ENCODE measurements at regions not wholly inside any gene's neighbourhood (a gene's known extent, or its start where the extent isn't known, plus 50 kb on each side); places are given as distances from the start of the nearest gene placed in this dataset.

GRCh38 chr14:54331516-54331915, 65.3 kb upstream of the CDKN3 start:
- Mint-ChIP-seq H3K36me3 (no peaks in the 10 kb centered on the region), H3K27me3 (peaks cover 10 to 43% (median 15%) of the 10 kb centered on the region in 5 donors), H3K27ac (no peak overlapping the region), H3K4me3 (no peak overlapping the region), H3K9me3 (no peaks in the 10 kb centered on the region), H3K4me1 (no peaks in the 10 kb centered on the region)
- no peak for DNase-seq
- no peak for ATAC-seq
- POLR2A ChIA-PET = no interaction called here

GRCh38 chr14:54332490-54332889, 64.3 kb upstream of the CDKN3 start:
- no peak overlapping the region for H3K27ac Mint-ChIP-seq
- peaks cover 8 to 43% (median 15%) of the 10 kb centered on the region in 5 donors for H3K27me3 Mint-ChIP-seq
- H3K9me3 Mint-ChIP-seq = no peaks in the 10 kb centered on the region
- H3K4me1 Mint-ChIP-seq = no peaks in the 10 kb centered on the region
- DNase-seq (no peak), ATAC-seq (no peak)
- POLR2A ChIA-PET = no interaction called here
- no peaks in the 10 kb centered on the region for H3K36me3 Mint-ChIP-seq
- no peak overlapping the region for H3K4me3 Mint-ChIP-seq

GRCh38 chr14:54333511-54333910, 63.3 kb upstream of the CDKN3 start:
- H3K4me3 Mint-ChIP-seq = no peak overlapping the region
- no peaks in the 10 kb centered on the region for H3K9me3 Mint-ChIP-seq
- no peaks in the 10 kb centered on the region for H3K4me1 Mint-ChIP-seq
- no peak overlapping the region for H3K27ac Mint-ChIP-seq
- H3K36me3 Mint-ChIP-seq = no peaks in the 10 kb centered on the region
- DNase-seq (no peak), ATAC-seq (no peak)
- POLR2A ChIA-PET = no interaction called here
- H3K27me3 Mint-ChIP-seq = peaks cover 8 to 43% (median 17%) of the 10 kb centered on the region in 5 donors

- no peaks in the 10 kb centered on the region for H3K9me3 Mint-ChIP-seq
- peaks cover 8 to 27% (median 10%) of the 10 kb centered on the region in 5 donors for H3K27me3 Mint-ChIP-seq
- no peaks in the 10 kb centered on the region for H3K4me1 Mint-ChIP-seq
- no peak overlapping the region for H3K27ac Mint-ChIP-seq
- no peak overlapping the region for H3K4me3 Mint-ChIP-seq
- DNase-seq (no peak), ATAC-seq (no peak)
- POLR2A ChIA-PET = no interaction called here
- H3K36me3 Mint-ChIP-seq = no peaks in the 10 kb centered on the region
Measured at GRCh38 chr14:54335569-54336155, 61.1 kb upstream of the CDKN3 start.

GRCh38 chr14:54337314-54337713, 59.5 kb upstream of the CDKN3 start:
- H3K27me3 Mint-ChIP-seq = peaks cover 4 to 16% (median 10%) of the 10 kb centered on the region in 5 donors
- no peak overlapping the region for H3K27ac Mint-ChIP-seq
- no peak overlapping the region for H3K4me3 Mint-ChIP-seq
- H3K9me3 Mint-ChIP-seq = no peaks in the 10 kb centered on the region
- POLR2A ChIA-PET = no interaction called here
- DNase-seq (no peak), ATAC-seq (no peak)
- no peaks in the 10 kb centered on the region for H3K4me1 Mint-ChIP-seq
- H3K36me3 Mint-ChIP-seq = no peaks in the 10 kb centered on the region

- Mint-ChIP-seq H3K27ac (no peak overlapping the region), H3K9me3 (no peaks in the 10 kb centered on the region), H3K36me3 (no peaks in the 10 kb centered on the region), H3K27me3 (peaks cover 0 to 7% (median 4%) of the 10 kb centered on the region in 5 donors), H3K4me1 (no peaks in the 10 kb centered on the region), H3K4me3 (no peak overlapping the region)
- ATAC-seq = no peak
- DNase-seq = no peak
- POLR2A ChIA-PET = no interaction called here
Measured at GRCh38 chr14:54338696-54339317, 58.0 kb upstream of the CDKN3 start.

- H3K27me3 Mint-ChIP-seq = peaks cover 0 to 7% (median 4%) of the 10 kb centered on the region in 5 donors
Measured at GRCh38 chr14:54339771-54340170, 57.0 kb upstream of the CDKN3 start.

GRCh38 chr14:54342806-54343205, 54.0 kb upstream of the CDKN3 start:
- no peak overlapping the region for H3K4me3 Mint-ChIP-seq
- ATAC-seq = no peak
- peaks cover 0 to 3% (median 1%) of the 10 kb centered on the region in 5 donors for H3K27me3 Mint-ChIP-seq
- POLR2A ChIA-PET = no interaction called here
- no peak for DNase-seq
- H3K4me1 Mint-ChIP-seq = no peaks in the 10 kb centered on the region
- H3K9me3 Mint-ChIP-seq = no peaks in the 10 kb centered on the region
- no peaks in the 10 kb centered on the region for H3K36me3 Mint-ChIP-seq
- H3K27ac Mint-ChIP-seq = peak overlapping the region in 1 of 10 donors; percentile 31

More at GRCh38 chr14:54339771-54340170, 57.0 kb upstream of the CDKN3 start:
- no peak overlapping the region for H3K4me3 Mint-ChIP-seq
- no peaks in the 10 kb centered on the region for H3K9me3 Mint-ChIP-seq
- H3K4me1 Mint-ChIP-seq = no peaks in the 10 kb centered on the region
- H3K36me3 Mint-ChIP-seq = no peaks in the 10 kb centered on the region
- ATAC-seq (no peak), DNase-seq (no peak)
- POLR2A ChIA-PET = no interaction called here
- H3K27ac Mint-ChIP-seq = no peak overlapping the region

- H3K9me3 Mint-ChIP-seq = no peaks in the 10 kb centered on the region
- no peak overlapping the region for H3K4me3 Mint-ChIP-seq
- POLR2A ChIA-PET = no interaction called here
- peaks cover under 1 to 7% (median 4%) of the 10 kb centered on the region in 5 donors for H3K27me3 Mint-ChIP-seq
- ATAC-seq (no peak), DNase-seq (no peak)
- H3K4me1 Mint-ChIP-seq = no peaks in the 10 kb centered on the region
- H3K36me3 Mint-ChIP-seq = no peaks in the 10 kb centered on the region
- H3K27ac Mint-ChIP-seq = no peak overlapping the region
Measured at GRCh38 chr14:54343272-54344121, 53.3 kb upstream of the CDKN3 start.

GRCh38 chr14:54344445-54344844, 52.4 kb upstream of the CDKN3 start:
- no peaks in the 10 kb centered on the region for H3K36me3 Mint-ChIP-seq
- no peak overlapping the region for H3K27ac Mint-ChIP-seq
- H3K4me3 Mint-ChIP-seq = no peak overlapping the region
- DNase-seq (no peak), ATAC-seq (no peak)
- peaks cover 0 to 2% (median 0%) of the 10 kb centered on the region in 4 donors for H3K4me1 Mint-ChIP-seq
- H3K27me3 Mint-ChIP-seq = peaks cover 1 to 10% (median 7%) of the 10 kb centered on the region in 5 donors
- H3K9me3 Mint-ChIP-seq = no peaks in the 10 kb centered on the region
- POLR2A ChIA-PET = no interaction called here

GRCh38 chr14:54346257-54346656, 50.5 kb upstream of the CDKN3 start:
- H3K4me3 Mint-ChIP-seq = no peak overlapping the region
- H3K4me1 Mint-ChIP-seq = peaks cover 0 to 2% (median 0%) of the 10 kb centered on the region in 4 donors
- H3K27ac Mint-ChIP-seq = no peak overlapping the region
- DNase-seq (no peak), ATAC-seq (no peak)
- peaks cover 4 to 24% (median 13%) of the 10 kb centered on the region in 5 donors for H3K27me3 Mint-ChIP-seq
- POLR2A ChIA-PET = no interaction called here
- H3K36me3 Mint-ChIP-seq = no peaks in the 10 kb centered on the region
- no peaks in the 10 kb centered on the region for H3K9me3 Mint-ChIP-seq

Measured in naive thymus-derived CD8-positive, alpha-beta T cell (primary cell).